NCI-H774 (cell line): ENCODE measurements at regions not wholly inside any gene's neighbourhood (a gene's known extent, or its start where the extent isn't known, plus 50 kb on each side); places are given as distances from the start of the nearest gene placed in this dataset.

Source experiments
- DNase-seq: peaks from one replicate; lab custom pipeline; 2025; lab: John Stamatoyannopoulos, UW

- no peak for DNase-seq
Measured at GRCh38 chr15:66615846-66616245, 50.0 kb upstream of the LCTL start.

- DNase-seq, result no peak
Measured at GRCh38 chr15:66617137-66618090, 51.6 kb upstream of the LCTL start.

GRCh38 chr15:66619152-66619903, 53.5 kb upstream of the LCTL start:
- DNase-seq, result peak; percentile 20

GRCh38 chr15:66620341-66620740, 54.5 kb upstream of the LCTL start:
- DNase-seq, result no peak

- no peak for DNase-seq
Measured at GRCh38 chr15:66620744-66621344, 55.0 kb upstream of the LCTL start.

GRCh38 chr15:66621491-66622467, 56.0 kb upstream of the LCTL start:
- DNase-seq, result no peak

- DNase-seq, result no peak
Measured at GRCh38 chr15:66622591-66623022, 56.8 kb upstream of the LCTL start.

GRCh38 chr15:66623801-66624453, 58.1 kb upstream of the LCTL start:
- DNase-seq, result no peak

GRCh38 chr15:66625531-66625930, 59.7 kb upstream of the LCTL start:
- DNase-seq, result no peak

- DNase-seq, result no peak
Measured at GRCh38 chr15:66625974-66626373, 60.2 kb upstream of the LCTL start.

- DNase-seq, result no peak
Measured at GRCh38 chr15:66628976-66629723, 63.4 kb upstream of the LCTL start.

- DNase-seq, result no peak
Measured at GRCh38 chr15:66629817-66630576, 64.2 kb upstream of the LCTL start.

GRCh38 chr15:66630801-66631351, 65.1 kb upstream of the LCTL start:
- DNase-seq, result no peak

- DNase-seq, result no peak
Measured at GRCh38 chr15:66631616-66632263, 65.9 kb upstream of the LCTL start.

- DNase-seq, result no peak
Measured at GRCh38 chr15:66633041-66633937, 67.5 kb upstream of the LCTL start.

- DNase-seq, result no peak
Measured at GRCh38 chr15:66633938-66634250, 68.1 kb upstream of the LCTL start.

- DNase-seq, result no peak
Measured at GRCh38 chr15:66634540-66634939, 67.5 kb upstream of the SMAD6 start.

- no peak for DNase-seq
Measured at GRCh38 chr15:66635006-66635405, 67.0 kb upstream of the SMAD6 start.
